Sciatic nerve (tissue), 2 donors: ENCODE measurements at regions not wholly inside any gene's neighbourhood (a gene's known extent, or its start where the extent isn't known, plus 50 kb on each side); places are given as distances from the start of the nearest gene placed in this dataset.
A peak's percentile ranks its signal among the peaks of the same experiment; 100 is the strongest.

Experiments
- ATAC-seq: fragments of 200-7000 bp; cut with Tn5 transposase; one replicate; pipeline ENCODE4 v1.9.1; 2020; ENCODE audit warnings: mild to moderate bottlenecking, moderate library complexity
- DNase-seq: peaks from one replicate; pipeline ENCODE4 v3.0.0-alpha.2; 2020; ENCODE audit warnings: low spot score
- intact Hi-C: fragments of 100-400 bp; cut with DNase I; formaldehyde crosslinking; loops from one replicate; pipeline ENCODE4 v1.14.2; 2022
- donor health status: DM: no; HTN: no; CAD: no.
- donor health status: DM: no; HTN: no; CAD: no.

DNA sequence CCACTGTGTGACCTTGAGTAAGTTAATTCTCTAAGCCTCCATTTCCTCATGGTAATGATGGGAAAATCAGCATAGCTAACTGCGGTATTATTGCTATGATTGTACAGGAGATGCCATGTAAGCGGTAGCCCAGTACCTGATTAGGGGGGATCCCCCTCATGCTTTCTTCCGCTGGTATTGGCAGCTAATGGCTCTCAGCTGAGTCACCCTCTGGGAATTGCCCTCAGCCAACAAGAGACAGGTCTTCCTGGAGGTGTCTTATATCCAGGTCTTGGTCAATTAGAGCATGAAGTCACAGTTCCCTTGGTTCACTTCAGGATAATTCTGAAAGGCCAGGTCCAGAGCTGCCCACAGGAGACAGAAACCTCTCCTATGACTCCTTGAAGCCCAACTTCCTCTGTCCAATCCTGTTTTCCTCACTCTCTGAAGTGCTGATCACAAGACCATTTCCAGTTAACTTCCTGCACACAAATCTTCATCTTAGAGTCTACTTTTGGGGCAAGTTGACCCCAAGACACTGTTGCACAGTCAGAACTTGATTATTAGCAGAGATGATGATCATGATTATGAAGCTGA, 724.7 kb upstream of the ZNF385D start:
- intact Hi-C loops: no loop called here

DNA sequence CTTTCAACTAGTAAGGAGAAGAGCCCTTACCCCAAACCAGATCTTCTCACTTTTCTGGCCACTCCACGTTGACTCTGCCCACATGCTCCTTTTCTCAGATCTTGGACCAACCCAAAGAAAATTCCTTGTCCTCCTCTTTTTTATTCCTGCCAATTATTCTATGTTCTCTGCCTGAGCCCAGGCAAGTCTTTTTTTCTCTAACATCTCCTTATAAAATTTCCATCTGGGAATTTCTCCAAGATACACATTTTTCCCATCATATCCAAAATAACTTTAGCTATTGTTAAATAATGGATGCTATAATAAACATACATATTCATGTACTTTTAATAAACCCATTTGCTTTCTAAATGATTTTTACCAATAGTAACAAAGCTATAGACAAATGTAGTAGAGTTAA, 726.0 kb upstream of the ZNF385D start:
- ATAC-seq (no peak), DNase-seq (no peak)
- intact Hi-C loops: no loop called here

More for the DNA sequence above, 724.7 kb upstream of the ZNF385D start:
- ATAC-seq: no peak
- no peak for DNase-seq

DNA sequence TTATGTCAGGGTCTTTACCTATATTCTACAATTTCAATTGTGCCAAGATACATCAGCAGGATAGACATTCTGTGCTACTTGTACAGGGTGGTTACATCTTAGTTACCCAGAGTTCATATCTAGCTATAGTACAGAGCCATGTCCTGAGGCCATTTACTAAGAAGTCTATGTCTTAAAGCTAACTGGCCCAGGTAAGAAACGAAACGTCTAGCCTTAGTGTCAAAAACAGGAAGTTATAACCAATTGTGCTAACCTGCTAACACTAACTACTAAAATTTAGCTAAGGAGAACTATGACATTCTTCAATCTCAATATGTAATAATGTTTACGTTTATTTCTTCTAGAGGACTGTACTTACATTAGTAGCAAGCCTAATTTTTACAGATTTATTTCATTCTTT, 717.2 kb upstream of the UBE2E2 start:
- ATAC-seq (no peak), DNase-seq (no peak)
- intact Hi-C loops: no loop called here

DNA sequence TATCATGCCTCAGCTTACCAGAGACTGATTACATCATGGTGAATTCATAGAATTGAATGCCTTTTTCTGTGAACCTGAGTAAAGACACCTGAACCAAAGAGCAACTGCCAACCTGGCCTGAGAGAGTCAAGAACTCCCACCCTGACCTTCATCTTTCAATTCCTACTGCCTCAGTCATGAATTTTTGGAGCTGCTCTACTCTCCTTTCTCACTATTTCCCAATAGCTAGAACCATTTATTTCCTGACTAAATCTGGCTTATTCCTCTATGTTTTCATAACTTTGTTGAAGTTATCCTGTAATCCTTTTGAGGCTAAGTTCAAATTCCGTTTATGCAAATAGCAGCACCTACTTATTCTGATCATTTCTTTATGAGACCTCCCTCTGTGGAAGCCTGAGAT, 712.4 kb upstream of the UBE2E2 start:
- intact Hi-C loops: no loop called here
- DNase-seq: no peak
- peak; percentile 75 for ATAC-seq

DNA sequence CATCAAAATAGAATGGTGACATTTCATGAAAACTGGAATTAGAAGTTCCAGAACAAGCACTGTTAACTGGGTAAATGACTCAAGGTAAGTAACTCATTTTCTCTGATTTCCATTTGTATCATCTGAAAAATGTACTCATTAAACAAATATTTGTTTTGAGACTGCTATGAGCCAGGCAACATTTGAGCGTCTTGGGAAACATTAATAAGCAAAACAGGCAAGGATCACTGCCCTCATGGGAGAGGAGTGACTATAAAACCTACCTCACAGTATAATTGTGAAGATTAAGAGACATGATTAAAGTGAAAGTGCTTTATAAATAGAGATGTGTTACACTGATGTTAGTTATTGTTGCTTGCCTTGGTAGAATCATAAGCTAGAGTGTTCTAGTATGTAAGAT, 711.8 kb upstream of the UBE2E2 start:
- DNase-seq: no peak
- peak; percentile 43 for ATAC-seq

DNA sequence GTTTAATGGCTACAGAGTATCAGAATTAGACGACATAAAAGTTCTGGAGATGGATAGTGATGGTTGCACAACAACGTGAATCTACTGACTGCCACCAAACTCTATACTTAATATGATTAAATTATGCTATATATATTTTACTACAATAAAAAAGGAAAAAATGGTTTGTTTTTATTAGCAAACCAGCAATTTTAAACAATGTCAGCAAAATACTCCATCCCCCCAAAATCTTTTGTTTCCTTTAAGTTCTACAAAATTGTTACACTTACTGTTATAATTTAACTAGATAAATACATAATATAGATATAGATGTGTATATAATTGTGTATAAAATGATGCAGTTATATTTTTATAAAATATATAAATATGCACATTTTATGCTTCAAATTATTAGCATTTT, 710.8 kb upstream of the UBE2E2 start:
- ATAC-seq (no peak), DNase-seq (no peak)
- intact Hi-C loops: no loop called here

More for the DNA sequence above, 711.8 kb upstream of the UBE2E2 start:
- intact Hi-C loops: no loop called here

DNA sequence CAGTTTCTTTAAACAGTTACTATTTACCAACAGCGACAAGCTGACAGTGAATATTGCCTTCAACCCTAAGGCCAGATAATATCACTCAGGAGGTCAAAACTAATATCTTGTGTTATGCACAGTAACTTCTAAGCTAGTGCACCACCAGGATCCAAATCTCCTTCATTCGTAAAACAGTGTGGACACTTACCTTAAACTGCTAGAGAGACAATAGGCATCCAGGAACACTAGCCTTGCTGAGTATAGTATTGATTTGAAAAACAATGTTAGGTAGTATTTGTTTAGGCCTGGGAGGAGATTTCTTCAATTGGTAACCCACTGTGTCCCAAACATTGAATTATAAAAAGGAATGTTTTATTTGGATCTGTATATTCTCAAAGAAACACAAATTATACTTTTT, 707.9 kb upstream of the UBE2E2 start:
- ATAC-seq (no peak), DNase-seq (no peak)
- intact Hi-C loops: no loop called here

DNA sequence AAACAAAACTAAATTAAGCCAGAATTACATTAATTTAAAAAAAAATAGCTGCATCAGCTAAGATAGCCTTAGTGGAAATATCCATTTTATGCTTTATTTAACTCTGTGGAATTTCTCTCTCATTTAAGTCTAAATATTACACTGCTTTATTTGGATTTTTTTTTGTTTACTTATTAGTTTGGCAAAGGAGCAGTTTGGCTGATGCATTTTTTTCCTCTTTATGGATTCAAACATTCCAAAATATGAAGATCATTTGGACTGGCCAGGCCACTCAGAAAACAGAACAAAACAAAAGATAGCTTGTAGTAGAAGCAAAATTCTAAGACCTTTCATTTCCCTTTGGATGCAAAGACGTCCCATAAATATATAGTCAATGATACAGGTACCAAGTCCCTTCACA, 707.3 kb upstream of the UBE2E2 start:
- DNase-seq: no peak
- intact Hi-C loops: no loop called here
- ATAC-seq: no peak

DNA sequence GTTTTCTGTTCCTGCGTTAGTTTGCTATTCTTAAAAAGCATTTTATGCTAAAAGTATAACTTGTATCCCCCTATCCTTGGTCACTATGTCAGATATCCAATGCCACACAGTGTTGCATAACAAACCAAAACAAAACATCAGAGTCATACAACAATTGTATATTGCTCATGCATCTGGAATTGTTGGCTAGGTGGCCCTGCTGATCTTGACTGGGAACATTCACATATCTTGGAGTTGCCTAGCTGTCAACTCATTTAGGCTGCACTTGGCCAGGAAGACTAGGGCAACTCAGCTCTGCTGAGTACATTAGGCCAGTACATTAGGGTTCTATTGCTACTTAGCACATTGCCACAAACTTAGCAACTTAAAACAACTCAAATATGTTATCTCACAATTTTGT, 706.5 kb upstream of the UBE2E2 start:
- DNase-seq (no peak), ATAC-seq (no peak)
- intact Hi-C loops: no loop called here

DNA sequence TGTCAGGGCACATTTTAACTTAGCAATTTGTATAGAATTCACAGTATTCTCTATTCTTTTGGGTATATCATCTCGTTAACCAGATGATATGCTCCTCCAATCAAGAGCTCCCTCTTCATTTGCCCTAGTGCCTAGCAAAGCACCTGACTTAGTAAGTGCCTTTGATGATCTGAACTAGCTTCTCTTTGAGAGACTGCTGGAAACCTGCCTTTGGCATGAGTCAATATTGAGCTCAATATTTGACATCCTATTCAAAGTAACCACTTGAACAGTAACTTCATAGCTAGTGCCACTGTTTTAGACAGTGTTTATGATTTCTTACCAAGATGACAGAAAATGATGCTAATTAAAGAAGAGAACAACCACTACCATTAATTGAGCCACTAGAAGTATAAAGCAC, 696.3 kb upstream of the UBE2E2 start:
- intact Hi-C loops: no loop called here
- ATAC-seq (no peak), DNase-seq (no peak)

DNA sequence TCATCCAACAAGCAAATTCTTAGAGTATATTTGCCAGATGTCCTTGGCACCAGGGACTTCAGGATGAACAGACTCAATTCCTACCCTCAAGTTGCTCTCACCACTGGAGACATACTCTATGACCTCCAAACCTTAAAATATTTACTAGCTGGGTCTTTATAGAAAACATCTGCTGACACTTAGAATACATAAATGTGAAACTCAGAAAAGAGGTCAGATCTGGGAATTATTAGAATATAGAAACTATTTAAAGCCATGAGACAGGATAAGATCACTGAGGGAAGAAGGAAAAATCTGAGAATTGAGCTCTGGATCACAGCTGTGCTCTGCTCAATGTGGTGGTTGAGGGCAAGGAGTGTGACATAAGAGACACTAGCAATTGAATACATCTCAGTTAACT, 695.4 kb upstream of the UBE2E2 start:
- no peak for ATAC-seq
- intact Hi-C loops: no loop called here
- no peak for DNase-seq

DNA sequence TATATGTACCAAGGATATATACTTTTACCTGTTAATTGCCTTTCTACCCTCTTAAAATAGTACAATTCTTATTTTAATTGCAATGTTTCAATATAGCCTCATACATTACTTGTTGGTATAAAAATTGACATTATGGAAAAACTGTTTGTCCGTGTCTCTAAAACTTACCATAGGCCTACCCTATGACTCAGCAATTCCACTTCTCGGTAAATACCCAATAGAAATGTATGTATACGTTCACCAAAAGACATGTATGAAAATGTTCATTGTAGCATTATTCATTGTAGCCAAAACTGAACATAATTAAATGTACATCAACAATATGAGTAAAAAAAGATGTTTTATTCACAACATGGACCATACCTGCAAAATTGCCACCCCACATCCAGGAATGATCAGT, 679.2 kb upstream of the UBE2E2 start:
- intact Hi-C loops: no loop called here
- ATAC-seq (no peak), DNase-seq (no peak)

DNA sequence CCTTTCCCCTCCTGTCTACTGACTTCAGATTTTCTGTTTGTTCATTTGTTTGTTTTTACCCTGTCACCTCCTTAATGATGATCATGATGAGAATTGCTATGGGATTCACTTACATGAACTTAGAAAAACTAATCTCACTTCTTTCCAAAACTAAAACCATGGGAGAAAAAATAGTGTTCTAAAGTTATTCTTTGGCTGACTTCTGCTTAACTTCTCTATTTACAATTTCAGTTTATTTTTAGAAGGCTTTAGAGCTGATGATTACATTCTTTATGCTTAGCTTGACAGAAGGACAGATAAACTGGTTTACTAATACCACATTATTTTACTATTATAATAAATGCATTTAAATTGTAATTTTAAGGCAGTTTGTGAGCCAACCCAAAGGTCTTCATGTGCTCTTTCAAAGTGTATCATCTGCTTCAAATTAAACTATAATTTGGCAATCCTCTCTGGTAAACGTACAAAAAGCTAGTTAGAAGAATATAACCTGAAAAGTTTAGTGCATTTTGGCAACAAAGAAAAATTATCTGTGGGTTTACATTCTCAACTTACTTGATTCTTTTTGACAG, 676.8 kb upstream of the UBE2E2 start:
- intact Hi-C loops: no loop called here
- no peak for ATAC-seq

DNA sequence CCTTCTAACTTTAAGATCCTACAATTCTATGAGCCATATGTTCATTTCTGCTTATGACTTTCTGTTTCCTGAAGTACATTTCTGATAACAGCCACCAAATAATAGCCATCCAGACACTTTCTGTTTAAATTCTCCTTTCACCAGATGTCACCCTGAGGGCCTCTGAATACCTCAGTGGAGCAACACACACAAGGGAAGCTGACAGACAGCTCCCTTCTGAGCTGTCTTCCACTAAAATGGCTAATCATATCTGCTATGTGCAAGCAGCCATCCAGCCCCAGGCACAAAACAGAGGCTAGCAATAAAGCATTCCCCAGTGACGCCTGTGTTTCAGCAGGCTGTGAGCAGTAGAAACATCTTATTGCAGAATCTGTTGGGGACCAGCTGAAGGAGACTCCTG, 666.6 kb upstream of the UBE2E2 start:
- intact Hi-C loops: no loop called here
- no peak for ATAC-seq
- DNase-seq: no peak

More for the DNA sequence above, 676.8 kb upstream of the UBE2E2 start:
- no peak for DNase-seq

DNA sequence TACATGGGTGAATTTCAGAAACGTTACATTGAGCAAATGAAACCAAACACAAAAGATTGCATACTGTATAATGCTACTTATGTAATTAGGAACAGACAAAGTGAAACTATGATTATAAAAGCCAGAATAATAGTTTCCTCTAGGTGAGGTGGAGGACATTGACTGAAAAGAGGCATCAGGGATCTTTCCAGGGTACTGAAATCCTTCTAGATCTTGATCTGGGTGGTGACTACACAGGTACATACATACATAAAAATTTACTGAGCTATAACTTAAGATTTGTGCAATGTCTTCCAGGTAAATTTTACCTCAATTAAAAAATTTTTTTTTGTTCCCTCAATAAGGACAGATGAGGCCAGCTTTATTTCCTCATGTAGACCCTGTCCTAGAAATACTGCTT, 665.6 kb upstream of the UBE2E2 start:
- intact Hi-C loops: no loop called here

DNA sequence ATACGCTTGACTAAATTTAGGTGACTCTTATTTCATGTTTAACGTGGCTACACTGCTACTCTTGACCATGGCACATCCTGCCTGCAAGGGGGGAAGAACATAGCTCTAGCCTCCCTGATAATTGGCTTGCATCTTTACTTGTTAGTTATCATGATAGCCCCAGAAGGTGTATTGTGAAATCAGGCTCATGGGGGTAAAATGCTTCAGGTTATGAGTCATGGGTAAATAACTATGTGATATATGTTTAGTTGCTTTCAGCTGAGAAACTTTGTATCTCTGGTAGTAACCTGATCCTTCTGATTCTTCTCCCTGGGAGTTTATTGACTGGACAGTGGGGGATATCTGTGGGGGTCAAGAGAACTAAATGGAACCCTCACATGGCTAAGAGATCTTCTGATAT, 660.8 kb upstream of the UBE2E2 start:
- DNase-seq (no peak), ATAC-seq (no peak)
- intact Hi-C loops: no loop called here

More for the DNA sequence above, 665.6 kb upstream of the UBE2E2 start:
- no peak for ATAC-seq
- DNase-seq: no peak

DNA sequence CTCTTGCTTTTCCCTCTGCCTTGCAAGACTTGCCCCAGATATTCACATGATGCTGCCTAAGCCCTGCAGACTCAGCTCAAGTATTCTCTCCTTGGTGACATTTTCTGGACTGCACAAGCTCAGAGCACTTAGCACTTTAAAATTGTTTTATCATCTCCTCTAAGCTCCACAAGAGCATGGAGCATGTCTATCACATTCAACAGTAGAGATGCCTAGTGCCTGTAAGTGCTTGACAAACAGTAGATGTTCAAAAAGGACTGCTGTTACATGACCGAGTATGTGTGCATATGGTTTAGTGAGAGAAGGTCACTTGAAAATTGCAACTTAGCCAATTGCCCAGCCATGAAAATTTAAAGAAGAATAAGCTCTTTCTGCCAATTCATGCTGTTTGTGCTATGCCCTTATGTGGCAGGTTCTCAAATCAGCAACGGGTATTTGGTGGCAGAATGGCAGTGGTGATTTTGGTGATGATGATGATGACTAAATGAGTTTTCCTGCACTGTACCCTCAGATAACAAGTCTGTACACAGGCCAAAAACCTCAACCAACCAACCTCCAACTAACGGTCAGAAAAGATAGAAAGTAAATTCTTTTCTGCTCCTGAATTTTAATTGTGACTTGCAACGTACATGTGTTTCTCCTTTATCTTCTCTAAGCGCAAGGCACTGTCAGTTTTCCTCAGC, 647.2 kb upstream of the UBE2E2 start:
- intact Hi-C loops: no loop called here
- ATAC-seq: no peak
- DNase-seq: no peak

DNA sequence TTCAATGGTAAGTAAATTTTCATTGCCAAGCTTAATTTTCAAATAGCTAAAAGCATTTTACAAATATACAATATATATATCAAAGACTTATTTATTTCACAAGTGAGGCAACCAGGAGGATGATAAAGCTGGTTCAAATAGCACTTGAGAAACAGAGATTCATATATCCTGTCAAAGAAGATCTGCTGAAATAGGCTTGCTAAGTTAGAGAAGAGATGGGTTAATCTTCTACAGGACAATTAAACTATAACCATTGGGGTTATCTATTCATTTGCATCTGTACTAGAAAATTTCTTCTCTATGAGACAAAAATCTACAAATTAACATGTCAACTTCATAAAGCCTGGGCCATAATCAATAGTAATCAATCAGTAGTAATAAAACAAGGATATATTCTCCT, 637.7 kb upstream of the UBE2E2 start:
- intact Hi-C loops: no loop called here
- no peak for ATAC-seq
- no peak for DNase-seq

DNA sequence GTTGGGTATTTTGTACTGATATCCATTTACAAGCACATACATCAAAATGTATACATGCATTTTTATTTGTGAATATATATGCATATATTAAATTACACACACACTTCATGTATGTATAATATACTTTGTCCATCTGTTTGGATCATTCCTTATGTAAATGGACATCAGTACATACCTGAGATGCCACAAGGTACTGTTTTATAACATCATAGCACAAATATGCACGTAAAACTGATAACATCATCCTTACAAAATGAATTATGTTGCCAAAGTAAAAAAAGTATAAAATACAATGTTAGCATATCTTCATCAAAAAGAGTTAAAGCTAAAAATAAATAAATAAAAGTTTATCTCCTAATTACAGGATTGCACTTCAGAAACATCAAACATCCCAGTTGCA, 634.8 kb upstream of the UBE2E2 start:
- intact Hi-C loops: no loop called here
- ATAC-seq: no peak
- no peak for DNase-seq

DNA sequence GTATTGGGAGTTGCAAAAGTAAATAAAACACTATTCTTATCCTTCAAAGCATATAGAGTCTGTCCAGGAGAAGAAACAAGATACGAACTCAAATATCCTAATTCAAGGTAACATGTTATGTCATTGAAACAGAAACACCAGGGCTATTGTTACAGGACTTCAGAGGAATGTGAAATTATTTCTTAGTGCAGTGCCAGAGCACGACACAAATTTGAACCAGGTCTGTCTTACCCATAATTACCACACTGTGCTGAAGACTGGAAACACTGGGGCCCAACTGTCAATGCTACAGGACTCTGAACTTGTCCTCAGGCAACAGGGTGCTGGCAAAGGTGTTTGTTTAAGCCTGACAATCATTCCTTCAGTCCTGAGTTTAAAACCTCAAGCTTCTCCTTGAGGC, 633.6 kb upstream of the UBE2E2 start:
- DNase-seq (no peak), ATAC-seq (no peak)
- intact Hi-C loops: no loop called here

DNA sequence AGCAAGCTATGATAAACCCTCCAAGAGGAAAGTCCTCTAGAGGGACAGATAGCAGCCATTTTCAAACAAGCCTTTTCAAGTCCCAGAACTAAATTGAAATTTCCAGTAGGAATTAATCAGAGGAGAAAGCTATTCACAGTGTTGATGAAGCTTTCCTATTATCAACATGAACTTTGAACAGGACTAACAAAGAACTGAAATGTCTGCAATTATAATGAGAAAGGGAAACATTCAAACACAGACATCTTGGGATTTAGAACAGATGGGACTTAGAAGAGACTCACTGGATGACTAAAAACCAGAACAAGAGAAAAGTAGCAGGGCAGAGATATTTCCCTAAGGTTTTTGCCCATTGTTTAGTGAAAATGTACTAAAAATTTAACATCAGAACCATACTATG, 622.1 kb upstream of the UBE2E2 start:
- no peak for DNase-seq
- intact Hi-C loops: no loop called here
- no peak for ATAC-seq
